ENCODE measurements at regions not wholly inside any gene's neighbourhood (a gene's known extent, or its start where the extent isn't known, plus 50 kb on each side); places are given as distances from the start of the nearest gene placed in this dataset.

- Histone ChIP-seq H3K4me1 (no peaks in the 10 kb centered on the region), H3K27ac (no peak overlapping the region), H3K4me3 (no peak overlapping the region), H3K36me3 (no peaks in the 10 kb centered on the region), H3K9me3 (no peaks in the 10 kb centered on the region), H3K27me3 (no peaks in the 10 kb centered on the region)
- intact Hi-C loops (cut with DNase I), result no loop called here
- DNase-seq (no peak), ATAC-seq (no peak)
- no peak for TF ChIP-seq POLR2A (IDR thresholded peaks at IDR 0.05)
- 78 to 92% (median 90%) methylated on average over 2 of the region's 2 CpGs for WGBS, 4 donors
Measured at GRCh38 chr4:27490766-27491165, 630.1 kb downstream of the STIM2 start.

GRCh38 chr4:27506401-27506800, 645.8 kb downstream of the STIM2 start:
- intact Hi-C loops (cut with DNase I), result no loop called here
- no peak for TF ChIP-seq CTCF (IDR thresholded peaks at IDR 0.05)
- TF ChIP-seq POLR2A (IDR thresholded peaks at IDR 0.05), result no peak
- peaks cover 0 to 6% (median 0%) of the 10 kb centered on the region in 12 donors for H3K9me3 ChIP-seq
- no peaks in the 10 kb centered on the region for H3K36me3 ChIP-seq
- no peaks in the 10 kb centered on the region for H3K4me1 ChIP-seq
- whole genome bisulfite sequencing, 4 donors, result 85 to 93% (median 89%) methylated on average over 1 of the region's 1 CpG
- DNase-seq (no peak), ATAC-seq (no peak)
- no peak overlapping the region for H3K27ac ChIP-seq
- H3K4me3 ChIP-seq, result no peak overlapping the region
- H3K27me3 ChIP-seq, result no peaks in the 10 kb centered on the region

- ATAC-seq, result no peak
- intact Hi-C loops (cut with DNase I), result no loop called here
- no peaks in the 10 kb centered on the region for H3K4me1 ChIP-seq
Measured at GRCh38 chr4:27514711-27515110, 654.1 kb downstream of the STIM2 start.

GRCh38 chr4:27515140-27515539, 654.5 kb downstream of the STIM2 start:
- intact Hi-C loops (cut with DNase I), result no loop called here
- TF ChIP-seq POLR2A (IDR thresholded peaks at IDR 0.05) (no peak), CTCF (IDR thresholded peaks at IDR 0.05) (no peak)
- DNase-seq (no peak), ATAC-seq (no peak)
- Histone ChIP-seq H3K27me3 (no peaks in the 10 kb centered on the region), H3K4me1 (no peaks in the 10 kb centered on the region), H3K4me3 (no peak overlapping the region), H3K27ac (no peak overlapping the region), H3K36me3 (no peaks in the 10 kb centered on the region), H3K9me3 (peaks cover 0 to 9% (median 0%) of the 10 kb centered on the region in 12 donors)
- 63 to 69% (median 65%) methylated on average over 2 of the region's 2 CpGs for WGBS, 4 donors

More at GRCh38 chr4:27514711-27515110, 654.1 kb downstream of the STIM2 start:
- DNase-seq, result no peak
- no peaks in the 10 kb centered on the region for H3K36me3 ChIP-seq
- 54 to 73% (median 64%) methylated on average over 2 of the region's 2 CpGs for WGBS, 4 donors
- peaks cover 0 to 9% (median 0%) of the 10 kb centered on the region in 12 donors for H3K9me3 ChIP-seq
- H3K4me3 ChIP-seq, result no peak overlapping the region
- H3K27ac ChIP-seq, result no peak overlapping the region
- no peaks in the 10 kb centered on the region for H3K27me3 ChIP-seq
- TF ChIP-seq POLR2A (IDR thresholded peaks at IDR 0.05) (no peak), CTCF (IDR thresholded peaks at IDR 0.05) (no peak)

- Histone ChIP-seq H3K4me3 (no peak overlapping the region), H3K27me3 (no peaks in the 10 kb centered on the region), H3K4me1 (no peaks in the 10 kb centered on the region), H3K36me3 (no peaks in the 10 kb centered on the region), H3K9me3 (no peaks in the 10 kb centered on the region), H3K27ac (no peak overlapping the region)
- no peak for TF ChIP-seq CTCF (IDR thresholded peaks at IDR 0.05)
- no peak for TF ChIP-seq POLR2A (IDR thresholded peaks at IDR 0.05)
- WGBS, 4 donors, result 58 to 68% (median 61%) methylated on average over 2 of the region's 2 CpGs
- DNase-seq, result no peak
- no peak for ATAC-seq
- intact Hi-C loops (cut with DNase I), result no loop called here
Measured at GRCh38 chr4:27518876-27519275, 658.2 kb downstream of the STIM2 start.

All from heart left ventricle (tissue), 16 donors.